ENCODE measurements at regions not wholly inside any gene's neighbourhood (a gene's known extent, or its start where the extent isn't known, plus 50 kb on each side); places are given as distances from the start of the nearest gene placed in this dataset.

GRCh38 chr2:239778861-239779558, 246.1 kb downstream of the NDUFA10 start:
- intact Hi-C loops (cut with DNase I), result no loop called here

GRCh38 chr2:239778042-239778851, 246.9 kb downstream of the NDUFA10 start:
- intact Hi-C loops (cut with DNase I), result no loop called here
- peak in 5 of 42 donors; percentile 7 to 41 (median 12) for DNase-seq

More at GRCh38 chr2:239778861-239779558, 246.1 kb downstream of the NDUFA10 start:
- DNase-seq, result peak in 5 of 42 donors; percentile 2 to 25 (median 9)

DNA sequence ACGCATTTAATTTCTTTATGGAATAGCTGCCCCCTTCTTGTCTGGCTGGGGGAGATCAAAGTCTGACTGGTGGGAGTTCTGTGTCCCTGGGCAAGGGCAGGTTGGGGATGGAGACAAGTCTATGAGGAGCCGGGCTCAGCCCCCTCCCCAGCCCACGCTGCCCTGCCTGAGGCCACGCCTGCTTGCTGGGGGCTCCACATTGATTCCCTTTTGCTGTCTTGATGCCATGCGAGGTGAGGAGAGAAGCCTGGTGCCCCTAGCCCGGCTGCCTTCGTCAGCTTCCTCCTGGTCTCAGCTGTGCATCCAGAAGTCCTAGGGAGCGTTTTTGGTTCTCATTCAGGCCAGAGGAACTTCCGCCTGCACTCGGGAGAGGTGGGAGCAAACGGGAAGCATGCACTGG, 247.9 kb downstream of the NDUFA10 start:
- DNase-seq, result peak in 3 of 42 donors; percentile 1 to 18 (median 3)
- intact Hi-C loops (cut with DNase I), result no loop called here

DNA sequence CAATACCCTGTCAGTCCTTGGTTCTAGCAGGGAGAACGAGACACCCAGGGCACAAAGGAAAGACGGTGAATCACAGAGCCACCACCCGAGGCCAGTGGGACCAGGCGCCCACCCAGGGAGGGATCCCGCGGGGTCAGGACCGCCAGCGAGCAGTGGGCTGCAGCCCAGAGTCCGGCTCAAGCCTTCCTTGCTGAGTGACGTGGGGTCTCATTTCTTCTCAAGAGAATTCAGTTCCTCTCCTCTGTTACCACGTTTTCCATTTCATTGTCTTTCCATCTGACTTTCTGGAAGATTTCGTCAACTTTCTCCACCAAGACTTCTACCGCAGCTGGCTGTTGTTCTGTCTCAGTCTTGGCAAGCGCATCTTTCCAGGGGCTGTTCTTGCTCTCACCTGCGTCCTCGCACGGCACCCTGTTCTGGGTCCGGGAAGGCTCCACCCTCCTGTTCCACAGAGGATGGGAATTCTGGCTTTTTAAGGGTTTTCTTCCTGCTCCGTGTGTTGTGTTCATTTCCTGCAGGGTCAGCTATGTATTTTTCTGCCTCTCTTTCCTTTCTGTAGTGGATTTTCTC, 248.6 kb downstream of the NDUFA10 start:
- peak in 4 of 42 donors; percentile 4 to 27 (median 10) for DNase-seq
- intact Hi-C loops (cut with DNase I), result no loop called here

- DNase-seq, result peak in 4 of 42 donors; percentile 8 to 33 (median 17)
- intact Hi-C loops (cut with DNase I), result no loop called here
Observed at GRCh38 chr2:239775623-239776435, 249.3 kb downstream of the NDUFA10 start.

DNA sequence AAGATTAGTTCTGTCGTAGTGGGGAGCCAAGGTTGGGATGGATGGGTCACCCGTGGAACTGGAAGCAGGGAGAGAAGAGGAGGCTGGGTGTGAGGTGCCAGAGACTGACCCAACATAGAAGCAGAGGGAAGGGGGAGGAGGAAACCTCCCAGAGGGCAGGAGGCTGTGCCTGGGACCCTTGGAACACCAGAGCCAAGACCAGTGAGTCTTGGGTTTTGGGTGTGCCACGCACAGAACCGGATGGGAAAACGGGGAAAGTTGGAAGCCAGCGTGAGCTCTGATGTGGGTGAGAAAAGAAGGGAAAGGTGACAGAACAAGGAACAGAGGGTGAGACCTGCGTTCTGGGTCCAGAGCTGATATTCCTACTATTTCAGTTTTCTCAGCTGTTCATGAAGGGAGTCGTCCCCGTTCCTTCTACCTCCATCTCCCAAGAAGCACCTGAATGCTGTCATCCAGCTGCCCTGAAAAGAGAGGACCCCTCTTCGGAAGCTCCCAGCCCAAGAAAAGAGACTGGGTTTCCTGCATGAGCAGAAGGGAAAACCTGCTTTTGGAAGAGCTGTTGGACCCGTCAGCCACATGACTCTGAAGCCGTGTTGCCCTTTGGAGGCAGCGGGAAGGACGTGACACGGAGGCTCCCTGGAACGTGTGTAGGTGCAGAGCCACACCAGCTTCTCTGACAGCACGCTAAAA, 250.1 kb downstream of the NDUFA10 start:
- intact Hi-C loops (cut with DNase I), result no loop called here
- peak in 6 of 42 donors; percentile 5 to 13 (median 8) for DNase-seq

GRCh38 chr2:239774142-239774462, 251.0 kb downstream of the NDUFA10 start:
- peak in 4 of 42 donors; percentile 1 to 34 (median 8) for DNase-seq

GRCh38 chr2:239773228-239774141, 251.7 kb downstream of the NDUFA10 start:
- peak in 9 of 42 donors; percentile 0 to 12 (median 6) for DNase-seq
- intact Hi-C loops (cut with DNase I), result no loop called here

More at GRCh38 chr2:239774142-239774462, 251.0 kb downstream of the NDUFA10 start:
- intact Hi-C loops (cut with DNase I), result no loop called here

GRCh38 chr2:239772721-239773120, 252.4 kb downstream of the NDUFA10 start:
- intact Hi-C loops (cut with DNase I), result no loop called here
- DNase-seq, result peak in 8 of 42 donors; percentile 0 to 31 (median 6)

DNA sequence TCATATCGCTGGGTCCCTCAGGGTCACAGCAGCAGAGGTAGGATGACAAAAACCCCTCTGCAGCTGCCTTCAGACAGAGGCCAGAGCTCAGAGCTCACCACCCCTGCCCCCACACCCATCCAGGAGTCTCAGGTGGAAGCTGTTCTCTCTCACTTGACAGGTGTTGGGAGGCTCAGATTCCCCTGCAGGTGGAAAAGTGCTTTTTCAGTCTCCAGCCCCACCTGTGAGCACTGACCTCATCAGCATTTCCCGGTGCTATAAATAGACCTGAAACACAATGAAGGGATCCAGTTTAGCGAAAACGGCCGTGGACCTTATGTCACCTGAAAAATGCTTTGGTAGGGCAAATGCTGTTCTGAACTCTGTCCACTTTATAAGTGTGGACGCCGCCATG, 254.9 kb downstream of the NDUFA10 start:
- intact Hi-C loops (cut with DNase I), result no loop called here
- DNase-seq, result peak in 5 of 42 donors; percentile 1 to 12 (median 2)

DNA sequence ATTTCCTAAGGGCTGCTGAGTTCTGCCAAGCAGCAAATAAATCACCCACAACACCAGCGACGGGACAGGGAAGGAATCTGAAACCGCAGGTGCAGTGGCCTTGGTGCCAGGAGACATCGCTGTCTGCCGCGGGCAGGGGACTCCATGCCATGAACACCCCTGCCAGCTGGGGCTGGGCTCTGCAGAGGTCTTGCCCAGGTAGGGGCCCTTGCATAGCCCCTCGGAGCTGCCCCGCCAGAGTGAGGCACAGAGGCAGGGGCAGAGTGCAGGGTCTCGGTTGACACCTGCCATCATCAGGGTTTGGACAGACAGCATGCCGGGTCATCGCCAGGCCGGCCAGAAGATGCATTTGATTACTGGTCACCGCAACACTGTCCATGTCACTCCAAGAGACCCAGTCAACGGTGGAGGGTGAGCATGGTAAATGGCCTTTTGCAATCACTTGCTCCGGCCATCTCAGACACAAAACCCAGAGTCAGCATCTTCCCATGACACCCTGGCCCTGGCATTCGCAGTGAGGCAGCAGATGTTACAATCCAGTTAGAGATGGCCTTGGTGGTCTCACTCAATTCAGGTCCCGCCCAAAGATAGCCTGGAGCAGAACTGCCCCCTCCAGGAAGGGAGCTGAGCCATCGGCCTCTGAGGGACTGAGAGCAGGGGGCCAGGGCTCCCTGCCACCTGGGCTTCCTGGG, 255.4 kb downstream of the NDUFA10 start:
- intact Hi-C loops (cut with DNase I), result no loop called here
- DNase-seq, result peak in 6 of 42 donors; percentile 4 to 34 (median 13)

DNA sequence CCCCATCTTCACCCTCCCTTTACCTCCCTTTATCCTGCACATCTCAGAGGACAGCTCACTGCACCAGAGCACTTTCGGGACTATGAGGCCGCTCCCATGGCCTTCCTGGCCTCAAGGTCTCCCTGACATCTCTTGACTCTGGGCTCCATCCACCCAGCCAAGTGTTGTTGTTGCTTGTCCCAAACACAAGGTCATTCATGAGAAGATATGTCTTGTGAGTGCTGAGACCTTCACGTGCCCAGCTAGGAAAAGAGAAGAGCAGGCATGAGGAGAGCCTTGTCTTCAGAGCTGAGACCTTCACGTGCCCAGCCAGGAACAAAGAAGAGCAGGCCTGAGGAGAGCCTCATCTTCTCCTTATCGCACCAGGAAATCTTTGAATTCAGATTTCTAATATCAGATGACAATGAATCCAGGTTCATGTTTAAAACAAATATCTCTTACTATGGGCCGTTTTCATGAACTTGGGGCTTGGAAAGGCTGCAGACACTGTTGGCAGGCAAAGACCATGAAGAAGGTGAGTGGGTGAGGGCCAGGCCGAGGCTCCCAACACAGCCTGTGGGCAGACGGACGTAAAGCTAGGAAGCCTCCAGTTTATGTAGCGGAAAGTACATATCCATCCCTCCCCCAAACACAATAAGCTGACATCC, 256.1 kb downstream of the NDUFA10 start:
- intact Hi-C loops (cut with DNase I), result no loop called here
- DNase-seq, result peak in 3 of 42 donors; percentile 3 to 30 (median 21)

DNA sequence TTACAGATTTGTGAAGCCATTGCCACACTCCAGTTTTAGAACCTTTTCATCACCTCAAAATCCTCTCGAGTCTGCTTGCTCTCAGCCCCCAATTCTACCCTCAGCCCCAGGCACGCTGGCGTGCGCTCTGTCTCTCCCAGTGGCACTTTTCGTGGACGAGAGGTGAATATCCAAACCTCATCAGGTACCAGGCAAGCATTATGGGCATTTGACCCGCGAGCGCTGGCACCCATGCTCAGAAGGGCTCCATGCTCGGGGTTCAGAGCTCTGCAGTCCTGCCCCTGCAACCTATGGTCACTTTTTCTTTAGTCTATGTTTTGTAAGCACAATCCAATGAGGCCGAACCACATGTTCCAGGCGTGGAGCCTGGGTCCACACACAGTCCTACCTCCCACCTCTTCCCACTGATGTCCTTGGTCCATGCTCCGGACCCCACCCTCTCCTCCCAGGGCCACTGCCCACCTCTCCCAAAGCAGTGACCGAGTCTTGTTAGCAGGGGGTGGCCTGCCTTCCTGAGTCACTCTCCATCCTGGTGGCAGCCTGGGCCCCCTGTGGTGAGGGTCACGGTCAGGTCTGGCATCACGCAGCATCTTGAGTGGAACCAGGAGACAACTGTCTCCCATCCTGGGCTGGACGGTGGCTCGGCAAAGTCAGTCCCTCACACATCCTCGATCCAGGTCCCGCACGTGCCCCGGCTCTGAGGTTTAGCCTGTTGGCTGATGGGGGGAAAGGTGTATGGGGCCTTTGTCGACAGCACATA, 256.9 kb downstream of the NDUFA10 start:
- intact Hi-C loops (cut with DNase I), result no loop called here
- DNase-seq, result peak in 3 of 42 donors; percentile 5 to 17 (median 16)

DNA sequence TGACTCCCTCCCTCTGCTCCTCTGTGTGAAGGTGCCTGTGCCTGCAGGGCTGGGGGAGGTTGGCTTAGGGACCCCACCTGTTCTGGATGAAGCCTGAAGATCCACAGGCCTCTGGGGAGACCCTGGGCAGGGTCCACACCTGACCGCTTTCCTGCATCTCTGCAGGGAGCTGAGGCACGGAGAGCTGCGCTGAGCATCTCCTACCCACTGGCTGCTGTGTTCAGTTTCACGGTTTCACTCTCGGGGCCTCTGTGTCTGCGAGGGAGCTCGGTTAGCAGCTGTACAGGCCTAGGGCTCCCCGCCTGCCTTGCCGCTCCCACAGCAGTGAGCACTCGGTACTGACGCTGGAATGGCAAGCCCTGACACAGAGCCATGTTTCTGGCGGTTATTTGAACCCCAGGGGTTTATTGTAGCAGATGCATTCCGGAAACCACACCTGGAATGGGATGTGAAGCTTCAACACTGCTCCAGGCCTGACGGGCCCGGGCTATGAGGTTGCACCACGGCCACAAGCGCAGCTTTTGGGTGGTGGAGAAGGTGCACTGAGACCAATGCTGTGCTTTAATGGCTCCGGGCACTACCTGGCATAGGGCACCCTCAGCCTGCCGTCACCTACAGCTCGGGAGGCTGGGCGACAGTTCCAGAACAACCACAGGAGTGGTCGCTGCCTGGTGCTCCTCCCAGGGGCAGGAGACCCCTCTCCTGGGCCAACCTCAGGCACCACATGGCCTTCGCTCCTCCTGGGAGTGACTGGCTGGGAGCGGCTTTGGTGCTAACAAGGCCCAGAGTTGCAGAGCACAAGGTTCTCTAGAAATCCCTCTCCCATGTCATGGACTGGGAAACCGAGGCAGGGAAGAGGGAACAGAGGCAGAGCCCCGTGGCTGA, 257.9 kb downstream of the NDUFA10 start:
- intact Hi-C loops (cut with DNase I), result no loop called here
- DNase-seq, result peak in 3 of 42 donors; percentile 1 to 14 (median 12)

DNA sequence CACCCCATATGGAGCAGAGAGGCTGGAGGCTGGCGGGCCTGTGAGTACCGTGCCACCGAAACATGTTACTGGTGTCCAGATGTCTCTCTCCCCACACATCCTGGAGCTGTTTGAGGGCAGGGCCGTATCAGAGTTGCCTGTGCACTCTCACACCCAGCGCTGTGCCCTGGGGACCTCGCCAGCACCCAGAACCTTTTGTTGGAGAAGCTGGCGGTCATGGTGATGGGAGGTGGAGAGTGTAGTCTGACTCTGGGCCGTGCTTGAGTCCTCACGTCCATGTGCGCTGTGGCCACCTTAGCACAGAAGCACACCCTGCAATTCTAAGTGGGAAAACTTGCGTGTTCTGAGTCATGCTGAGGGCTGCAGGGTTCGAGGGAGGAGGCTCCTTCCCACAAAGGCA, 259.2 kb downstream of the NDUFA10 start:
- intact Hi-C loops (cut with DNase I), result no loop called here
- no peak for DNase-seq

All from head of caudate nucleus (tissue), 42 donors.